ENCODE measurements at regions not wholly inside any gene's neighbourhood (a gene's known extent, or its start where the extent isn't known, plus 50 kb on each side); places are given as distances from the start of the nearest gene placed in this dataset.
"Not testable (repeated sequence)": the region's sequence is repeated elsewhere in the genome, so short reads cannot be mapped to it uniquely, and the experiment has no call there.

DNA sequence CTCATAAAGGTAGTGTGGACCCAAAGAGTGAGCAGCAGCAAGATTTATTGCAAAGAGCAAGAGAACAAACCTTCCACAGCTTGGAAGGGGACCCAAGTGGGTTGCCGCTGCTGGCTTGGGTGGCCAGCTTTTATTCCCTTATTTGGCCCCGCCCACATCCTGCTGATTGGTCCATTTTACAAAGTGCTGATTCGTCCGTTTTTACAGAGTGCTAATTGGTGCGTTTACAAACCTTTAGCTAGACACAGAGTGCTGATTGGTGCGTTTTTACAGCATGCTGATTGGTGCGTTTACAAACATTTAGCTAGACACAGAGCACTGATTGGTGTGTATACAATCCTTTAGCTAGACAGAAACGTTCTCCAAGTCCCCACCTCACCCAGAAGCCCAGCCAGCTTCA lies 265.2 kb upstream of the HTR1E start:
- TF ChIP-seq FOXA1, ELF4, NFRKB, TARDBP, SUZ12 (IDR thresholded peaks at IDR 0.05): not testable (repeated sequence)

All from HEK293T (cell line).